ENCODE measurements at regions not wholly inside any gene's neighbourhood (a gene's known extent, or its start where the extent isn't known, plus 50 kb on each side); places are given as distances from the start of the nearest gene placed in this dataset.

DNA sequence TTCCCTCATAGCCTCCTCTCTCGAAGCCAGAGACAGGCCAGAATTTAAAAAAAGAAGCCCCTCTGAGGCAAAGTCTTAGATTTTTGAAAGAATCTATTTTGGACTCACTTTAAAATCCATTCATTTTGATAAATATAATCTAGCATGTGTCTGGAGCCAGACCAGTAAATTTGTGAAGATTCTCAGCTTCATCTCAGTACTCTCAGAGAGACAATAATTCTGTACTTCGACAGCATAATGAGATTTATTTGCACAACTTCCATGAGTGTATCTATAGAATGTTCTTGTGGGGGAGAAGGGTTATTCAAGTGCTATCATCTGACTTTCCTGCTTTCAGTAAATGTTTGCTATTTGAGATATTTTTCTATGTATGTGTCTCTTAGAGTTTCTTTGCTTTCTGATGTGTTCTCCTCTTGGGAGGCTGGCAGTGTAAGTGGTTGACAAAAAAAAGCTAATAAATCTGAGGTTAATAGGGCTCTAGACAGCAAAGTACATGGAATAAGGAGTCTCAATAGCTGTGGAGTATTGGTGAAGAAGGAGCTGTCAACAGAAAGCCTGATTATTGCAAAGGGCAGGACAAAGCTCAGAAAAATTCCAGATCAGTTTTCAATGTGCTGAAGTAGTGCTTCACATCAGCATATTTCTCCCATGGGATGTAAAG is 223.0 kb downstream of the PTBP2 start:
- no peaks in the 10 kb centered on the region for H3K27me3 ChIP-seq (ENCODE audit: low read length)
- DNase-seq, result no peak
- H3K27ac ChIP-seq (ENCODE audit: low read length), result no peak overlapping the region
- no peaks in the 10 kb centered on the region for H4K20me1 ChIP-seq (ENCODE audit: insufficient read depth, low read depth, low read length)
- no peaks in the 10 kb centered on the region for H3K9me3 ChIP-seq (ENCODE audit: low read length)
- no peak overlapping the region for H2AFZ ChIP-seq (ENCODE audit: low read length)
- no peak overlapping the region for H3K4me2 ChIP-seq (ENCODE audit: low read depth, low read length, poor library complexity, severe bottlenecking)
- no peaks in the 10 kb centered on the region for H3K79me2 ChIP-seq (ENCODE audit: low read length)
- H3K36me3 ChIP-seq (ENCODE audit: insufficient read depth, low read length), result no peaks in the 10 kb centered on the region
- H3K9me2 ChIP-seq (replicated peaks; ENCODE audit: insufficient read depth, low read length), result no peaks in the 10 kb centered on the region
- H3K4me1 ChIP-seq (ENCODE audit: low read length), result no peaks in the 10 kb centered on the region
- H3K4me3 ChIP-seq (ENCODE audit: low read length), result no peak overlapping the region
- no peak overlapping the region for H3K9ac ChIP-seq (ENCODE audit: low read length)

DNA sequence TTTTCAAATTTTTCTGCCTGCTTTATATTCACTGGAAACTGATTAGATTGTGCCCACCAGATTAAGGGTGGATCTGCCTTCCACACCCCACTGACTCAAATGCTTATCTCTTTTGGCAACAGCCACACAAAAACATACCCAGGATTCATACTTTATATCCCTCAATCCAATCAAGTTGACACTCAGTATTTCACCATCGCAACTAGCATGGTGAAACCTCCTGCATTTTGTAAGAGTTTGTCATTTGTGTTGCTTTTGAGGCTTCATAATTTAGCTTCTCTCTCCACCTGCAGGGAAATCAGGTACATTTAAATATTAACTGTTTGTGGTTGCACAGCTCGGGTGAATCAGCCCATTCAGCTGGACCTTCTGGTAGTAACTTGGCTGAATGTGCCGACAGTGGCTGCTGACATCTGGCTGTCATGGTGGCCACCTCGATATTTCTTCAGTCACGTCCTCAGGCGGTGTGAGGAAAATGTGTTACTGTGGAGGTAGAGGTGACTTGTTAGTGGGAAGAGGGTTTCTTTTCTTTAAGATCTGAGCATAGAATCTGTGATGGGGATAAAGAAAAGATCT is 224.0 kb downstream of the PTBP2 start:
- Histone ChIP-seq H3K9ac (ENCODE audit: low read length) (no peak overlapping the region), H4K20me1 (ENCODE audit: insufficient read depth, low read depth, low read length) (no peaks in the 10 kb centered on the region)
- no peak for DNase-seq

GRCh38 chr1:96955307-96956012 is 233.9 kb downstream of the PTBP2 start:
- no peaks in the 10 kb centered on the region for H3K36me3 ChIP-seq (ENCODE audit: insufficient read depth, low read length)
- H3K9me2 ChIP-seq (replicated peaks; ENCODE audit: insufficient read depth, low read length), result no peaks in the 10 kb centered on the region
- H3K27me3 ChIP-seq (ENCODE audit: low read length), result no peaks in the 10 kb centered on the region
- H4K20me1 ChIP-seq (ENCODE audit: insufficient read depth, low read depth, low read length), result no peaks in the 10 kb centered on the region
- H3K4me1 ChIP-seq (ENCODE audit: low read length), result no peaks in the 10 kb centered on the region
- no peak overlapping the region for H3K4me3 ChIP-seq (ENCODE audit: low read length)
- H3K27ac ChIP-seq (ENCODE audit: low read length), result no peak overlapping the region
- H3K9me3 ChIP-seq (ENCODE audit: low read length), result no peaks in the 10 kb centered on the region
- H2AFZ ChIP-seq (ENCODE audit: low read length), result no peak overlapping the region
- H3K4me2 ChIP-seq (ENCODE audit: low read depth, low read length, poor library complexity, severe bottlenecking), result no peak overlapping the region
- no peaks in the 10 kb centered on the region for H3K79me2 ChIP-seq (ENCODE audit: low read length)
- DNase-seq, result no peak
- no peak overlapping the region for H3K9ac ChIP-seq (ENCODE audit: low read length)

More for the DNA sequence above, 224.0 kb downstream of the PTBP2 start:
- Histone ChIP-seq H3K36me3 (ENCODE audit: insufficient read depth, low read length) (no peaks in the 10 kb centered on the region), H3K9me3 (ENCODE audit: low read length) (no peaks in the 10 kb centered on the region), H3K79me2 (ENCODE audit: low read length) (no peaks in the 10 kb centered on the region), H2AFZ (ENCODE audit: low read length) (no peak overlapping the region), H3K27ac (ENCODE audit: low read length) (no peak overlapping the region), H3K27me3 (ENCODE audit: low read length) (no peaks in the 10 kb centered on the region), H3K4me2 (ENCODE audit: low read depth, low read length, poor library complexity, severe bottlenecking) (no peak overlapping the region), H3K9me2 (replicated peaks; ENCODE audit: insufficient read depth, low read length) (no peaks in the 10 kb centered on the region), H3K4me3 (ENCODE audit: low read length) (no peak overlapping the region), H3K4me1 (ENCODE audit: low read length) (no peaks in the 10 kb centered on the region)

GRCh38 chr1:96962216-96962615 is 240.6 kb downstream of the PTBP2 start:
- no peak for DNase-seq
- Histone ChIP-seq H3K9ac (ENCODE audit: low read length) (no peak overlapping the region), H3K9me3 (ENCODE audit: low read length) (no peaks in the 10 kb centered on the region), H3K9me2 (replicated peaks; ENCODE audit: insufficient read depth, low read length) (no peaks in the 10 kb centered on the region), H3K4me2 (ENCODE audit: low read depth, low read length, poor library complexity, severe bottlenecking) (no peak overlapping the region), H3K36me3 (ENCODE audit: insufficient read depth, low read length) (no peaks in the 10 kb centered on the region), H2AFZ (ENCODE audit: low read length) (no peak overlapping the region), H3K4me1 (ENCODE audit: low read length) (no peaks in the 10 kb centered on the region), H3K27me3 (ENCODE audit: low read length) (no peaks in the 10 kb centered on the region), H3K4me3 (ENCODE audit: low read length) (no peak overlapping the region), H3K27ac (ENCODE audit: low read length) (no peak overlapping the region), H3K79me2 (ENCODE audit: low read length) (no peaks in the 10 kb centered on the region), H4K20me1 (ENCODE audit: insufficient read depth, low read depth, low read length) (no peaks in the 10 kb centered on the region)

- H3K27me3 ChIP-seq (ENCODE audit: low read length), result no peaks in the 10 kb centered on the region
- no peak overlapping the region for H3K4me3 ChIP-seq (ENCODE audit: low read length)
- no peak overlapping the region for H3K4me2 ChIP-seq (ENCODE audit: low read depth, low read length, poor library complexity, severe bottlenecking)
Observed at GRCh38 chr1:96962751-96963211, 241.2 kb downstream of the PTBP2 start.

GRCh38 chr1:96964761-96965160 is 243.2 kb downstream of the PTBP2 start:
- H3K36me3 ChIP-seq (ENCODE audit: insufficient read depth, low read length), result no peaks in the 10 kb centered on the region
- H3K4me2 ChIP-seq (ENCODE audit: low read depth, low read length, poor library complexity, severe bottlenecking), result no peak overlapping the region
- no peaks in the 10 kb centered on the region for H3K9me2 ChIP-seq (replicated peaks; ENCODE audit: insufficient read depth, low read length)
- H4K20me1 ChIP-seq (ENCODE audit: insufficient read depth, low read depth, low read length), result no peaks in the 10 kb centered on the region
- no peak for DNase-seq
- H3K9ac ChIP-seq (ENCODE audit: low read length), result no peak overlapping the region
- no peak overlapping the region for H2AFZ ChIP-seq (ENCODE audit: low read length)
- H3K9me3 ChIP-seq (ENCODE audit: low read length), result no peaks in the 10 kb centered on the region
- H3K4me3 ChIP-seq (ENCODE audit: low read length), result no peak overlapping the region
- H3K79me2 ChIP-seq (ENCODE audit: low read length), result no peaks in the 10 kb centered on the region
- H3K4me1 ChIP-seq (ENCODE audit: low read length), result no peaks in the 10 kb centered on the region
- H3K27ac ChIP-seq (ENCODE audit: low read length), result no peak overlapping the region
- H3K27me3 ChIP-seq (ENCODE audit: low read length), result no peaks in the 10 kb centered on the region

More at GRCh38 chr1:96962751-96963211, 241.2 kb downstream of the PTBP2 start:
- Histone ChIP-seq H3K9me2 (replicated peaks; ENCODE audit: insufficient read depth, low read length) (no peaks in the 10 kb centered on the region), H3K9me3 (ENCODE audit: low read length) (no peaks in the 10 kb centered on the region), H4K20me1 (ENCODE audit: insufficient read depth, low read depth, low read length) (no peaks in the 10 kb centered on the region), H3K27ac (ENCODE audit: low read length) (no peak overlapping the region), H2AFZ (ENCODE audit: low read length) (no peak overlapping the region), H3K79me2 (ENCODE audit: low read length) (no peaks in the 10 kb centered on the region), H3K9ac (ENCODE audit: low read length) (no peak overlapping the region), H3K36me3 (ENCODE audit: insufficient read depth, low read length) (no peaks in the 10 kb centered on the region), H3K4me1 (ENCODE audit: low read length) (no peaks in the 10 kb centered on the region)
- DNase-seq, result no peak

- H3K4me3 ChIP-seq (ENCODE audit: low read length), result no peak overlapping the region; the same call in 1 of the 2 replicates
- H3K27ac ChIP-seq (ENCODE audit: low read length), result no peak overlapping the region
- no peak overlapping the region for H3K9ac ChIP-seq (ENCODE audit: low read length)
- DNase-seq, result peak; percentile 88
- H3K9me3 ChIP-seq (ENCODE audit: low read length), result no peaks in the 10 kb centered on the region
- no peaks in the 10 kb centered on the region for H3K36me3 ChIP-seq (ENCODE audit: insufficient read depth, low read length)
- H2AFZ ChIP-seq (ENCODE audit: low read length), result no peak overlapping the region
- H3K4me2 ChIP-seq (ENCODE audit: low read depth, low read length, poor library complexity, severe bottlenecking), result no peak overlapping the region
- H3K79me2 ChIP-seq (ENCODE audit: low read length), result no peaks in the 10 kb centered on the region
- no peaks in the 10 kb centered on the region for H3K27me3 ChIP-seq (ENCODE audit: low read length)
- no peaks in the 10 kb centered on the region for H3K9me2 ChIP-seq (replicated peaks; ENCODE audit: insufficient read depth, low read length)
- no peaks in the 10 kb centered on the region for H4K20me1 ChIP-seq (ENCODE audit: insufficient read depth, low read depth, low read length)
- H3K4me1 ChIP-seq (ENCODE audit: low read length), result no peaks in the 10 kb centered on the region
Observed at GRCh38 chr1:96966536-96967138, 245.1 kb downstream of the PTBP2 start.

GRCh38 chr1:96967311-96967710 is 245.7 kb downstream of the PTBP2 start:
- Histone ChIP-seq H3K9me3 (ENCODE audit: low read length) (no peaks in the 10 kb centered on the region), H3K9me2 (replicated peaks; ENCODE audit: insufficient read depth, low read length) (no peaks in the 10 kb centered on the region), H3K79me2 (ENCODE audit: low read length) (no peaks in the 10 kb centered on the region), H3K4me1 (ENCODE audit: low read length) (no peaks in the 10 kb centered on the region), H3K4me3 (ENCODE audit: low read length) (no peak overlapping the region), H4K20me1 (ENCODE audit: insufficient read depth, low read depth, low read length) (no peaks in the 10 kb centered on the region), H3K27me3 (ENCODE audit: low read length) (no peaks in the 10 kb centered on the region), H3K27ac (ENCODE audit: low read length) (no peak overlapping the region), H3K36me3 (ENCODE audit: insufficient read depth, low read length) (no peaks in the 10 kb centered on the region), H3K4me2 (ENCODE audit: low read depth, low read length, poor library complexity, severe bottlenecking) (no peak overlapping the region), H2AFZ (ENCODE audit: low read length) (no peak overlapping the region), H3K9ac (ENCODE audit: low read length) (no peak overlapping the region)
- no peak for DNase-seq

All from Karpas-422 (cell line).